Activated naive CD8-positive, alpha-beta T cell treated with anti-CD3 and anti-CD28 coated beads, Interleukin-2, amount 10 ng/mL, durations not matched to agents 7 days and 5 days (primary cell): ENCODE measurements at regions not wholly inside any gene's neighbourhood (a gene's known extent, or its start where the extent isn't known, plus 50 kb on each side); places are given as distances from the start of the nearest gene placed in this dataset.

Experiments
- ATAC-seq: fragments of 150-1000 bp; cut with Tn5 transposase; one replicate; pipeline ENCODE4 v1.10.0; 2021; ENCODE audit warnings: low read depth, moderate library complexity
- POLR2A ChIA-PET: fragments of 350-600 bp; sonication (Branson Sonifier 250); formaldehyde crosslinking; loops from one replicate; lab custom pipeline; 2021; ENCODE audit warnings: antibody characterized with exemption; lab: Charles Lee
- DNase-seq: peaks from one replicate; pipeline ENCODE4 v3.0.0; 2021
- H3K27ac Mint-ChIP-seq: one replicate; pipeline ENCODE4 v1.8.0; 2022; ENCODE audit warnings: mild to moderate bottlenecking, mixed read lengths
- H3K27me3 Mint-ChIP-seq: one replicate; pipeline ENCODE4 v1.8.0; 2022; ENCODE audit warnings: mild to moderate bottlenecking, moderate library complexity, mixed read lengths
- H3K36me3 Mint-ChIP-seq: one replicate; pipeline ENCODE4 v1.8.0; 2021; ENCODE audit warnings: mild to moderate bottlenecking, mixed read lengths
- H3K4me1 Mint-ChIP-seq: one replicate; pipeline ENCODE4 v1.8.0; 2021; ENCODE audit warnings: mixed read lengths
- H3K4me3 Mint-ChIP-seq: one replicate; pipeline ENCODE4 v1.8.0; 2022; ENCODE audit warnings: mild to moderate bottlenecking, moderate library complexity, mixed read lengths
- H3K9me3 Mint-ChIP-seq: one replicate; pipeline ENCODE4 v1.8.0; 2021; ENCODE audit warnings: mixed read lengths

- Mint-ChIP-seq H3K4me3 (no peak overlapping the region), H3K36me3 (peaks cover 5% of the 10 kb centered on the region), H3K27me3 (peaks cover 3% of the 10 kb centered on the region), H3K4me1 (peaks cover 1% of the 10 kb centered on the region), H3K9me3 (peaks cover 9% of the 10 kb centered on the region), H3K27ac (no peak overlapping the region)
- DNase-seq (no peak), ATAC-seq (no peak)
- POLR2A ChIA-PET: no interaction called here
These were observed 158.1 kb downstream of the ARRDC3 start for GRCh38 chr5:91224969-91225368.

GRCh38 chr5:91224456-91224855, 158.7 kb downstream of the ARRDC3 start:
- ATAC-seq (no peak), DNase-seq (no peak)
- POLR2A ChIA-PET: no interaction called here
- H3K4me1 Mint-ChIP-seq: peaks cover 4% of the 10 kb centered on the region
- no peak overlapping the region for H3K27ac Mint-ChIP-seq
- no peak overlapping the region for H3K4me3 Mint-ChIP-seq
- H3K27me3 Mint-ChIP-seq: peaks cover 3% of the 10 kb centered on the region
- peaks cover under 1% of the 10 kb centered on the region for H3K36me3 Mint-ChIP-seq
- peaks cover 4% of the 10 kb centered on the region for H3K9me3 Mint-ChIP-seq

GRCh38 chr5:91223886-91224285, 159.2 kb downstream of the ARRDC3 start:
- DNase-seq: no peak
- peaks cover 3% of the 10 kb centered on the region for H3K27me3 Mint-ChIP-seq
- POLR2A ChIA-PET: no interaction called here

GRCh38 chr5:91222482-91222881, 160.6 kb downstream of the ARRDC3 start:
- DNase-seq (no peak), ATAC-seq (no peak)
- Mint-ChIP-seq H3K4me1 (peaks cover 8% of the 10 kb centered on the region), H3K36me3 (no peaks in the 10 kb centered on the region), H3K9me3 (no peaks in the 10 kb centered on the region), H3K27me3 (peaks cover 3% of the 10 kb centered on the region), H3K27ac (no peak overlapping the region), H3K4me3 (no peak overlapping the region)
- POLR2A ChIA-PET: interaction anchor here (1.0 to 1.4 kb wide), 2 partner anchors 159 to 160 kb away, joined by 3 to 5 read pairs; partner anchors contain the start of gene ARRDC3

More at GRCh38 chr5:91223886-91224285, 159.2 kb downstream of the ARRDC3 start:
- no peaks in the 10 kb centered on the region for H3K36me3 Mint-ChIP-seq
- no peak overlapping the region for H3K4me3 Mint-ChIP-seq
- no peak for ATAC-seq
- H3K4me1 Mint-ChIP-seq: peaks cover 7% of the 10 kb centered on the region
- peaks cover under 1% of the 10 kb centered on the region for H3K9me3 Mint-ChIP-seq
- H3K27ac Mint-ChIP-seq: no peak overlapping the region

- no peak for DNase-seq
- no peak overlapping the region for H3K27ac Mint-ChIP-seq
- H3K9me3 Mint-ChIP-seq: no peaks in the 10 kb centered on the region
- no peaks in the 10 kb centered on the region for H3K36me3 Mint-ChIP-seq
- no peak overlapping the region for H3K4me3 Mint-ChIP-seq
- ATAC-seq: no peak
- peaks cover 3% of the 10 kb centered on the region for H3K27me3 Mint-ChIP-seq
- peaks cover 8% of the 10 kb centered on the region for H3K4me1 Mint-ChIP-seq
- POLR2A ChIA-PET: interaction anchor here (1.0 to 1.4 kb wide), 2 partner anchors 159 to 161 kb away, joined by 3 to 5 read pairs; partner anchors contain the start of gene ARRDC3
These were observed 161.2 kb downstream of the ARRDC3 start for GRCh38 chr5:91221917-91222316.

DNA sequence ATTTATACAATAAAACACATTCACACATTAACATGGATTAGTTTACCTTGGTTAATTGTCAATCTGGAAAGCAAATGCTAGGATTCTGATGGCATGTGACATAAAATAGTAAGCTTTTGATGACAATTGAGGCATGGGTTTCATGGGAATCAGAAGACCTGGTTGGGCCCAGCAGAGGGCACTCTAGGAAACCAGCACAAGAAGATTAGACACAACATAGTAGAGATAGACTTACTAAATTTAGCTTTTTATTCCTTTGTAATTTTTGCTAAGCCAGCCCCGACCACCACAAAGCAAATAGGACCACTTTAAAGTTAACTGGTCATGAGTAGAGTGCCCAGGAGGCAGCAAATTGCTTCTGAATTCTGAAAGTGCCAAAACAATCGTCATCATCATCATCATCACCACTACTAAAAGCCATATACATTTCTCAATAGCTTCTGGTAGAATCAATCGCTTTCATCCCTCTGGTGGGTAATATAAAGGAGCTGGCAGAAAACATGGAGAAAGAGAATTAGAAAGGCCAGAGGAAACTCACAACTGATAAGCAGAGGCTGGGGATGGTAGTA, 163.2 kb downstream of the ARRDC3 start:
- H3K4me1 Mint-ChIP-seq: peaks cover 8% of the 10 kb centered on the region
- ATAC-seq: no peak
- H3K27me3 Mint-ChIP-seq: peaks cover 3% of the 10 kb centered on the region
- no peak for DNase-seq
- no peak overlapping the region for H3K4me3 Mint-ChIP-seq
- H3K36me3 Mint-ChIP-seq: no peaks in the 10 kb centered on the region
- POLR2A ChIA-PET: interaction anchor here (0.8 to 2.1 kb wide), 6 partner anchors 56 to 165 kb away, joined by 3 to 13 read pairs (median 4); partner anchors contain the start of gene ARRDC3
- H3K9me3 Mint-ChIP-seq: peaks cover 3% of the 10 kb centered on the region
- no peak overlapping the region for H3K27ac Mint-ChIP-seq

DNA sequence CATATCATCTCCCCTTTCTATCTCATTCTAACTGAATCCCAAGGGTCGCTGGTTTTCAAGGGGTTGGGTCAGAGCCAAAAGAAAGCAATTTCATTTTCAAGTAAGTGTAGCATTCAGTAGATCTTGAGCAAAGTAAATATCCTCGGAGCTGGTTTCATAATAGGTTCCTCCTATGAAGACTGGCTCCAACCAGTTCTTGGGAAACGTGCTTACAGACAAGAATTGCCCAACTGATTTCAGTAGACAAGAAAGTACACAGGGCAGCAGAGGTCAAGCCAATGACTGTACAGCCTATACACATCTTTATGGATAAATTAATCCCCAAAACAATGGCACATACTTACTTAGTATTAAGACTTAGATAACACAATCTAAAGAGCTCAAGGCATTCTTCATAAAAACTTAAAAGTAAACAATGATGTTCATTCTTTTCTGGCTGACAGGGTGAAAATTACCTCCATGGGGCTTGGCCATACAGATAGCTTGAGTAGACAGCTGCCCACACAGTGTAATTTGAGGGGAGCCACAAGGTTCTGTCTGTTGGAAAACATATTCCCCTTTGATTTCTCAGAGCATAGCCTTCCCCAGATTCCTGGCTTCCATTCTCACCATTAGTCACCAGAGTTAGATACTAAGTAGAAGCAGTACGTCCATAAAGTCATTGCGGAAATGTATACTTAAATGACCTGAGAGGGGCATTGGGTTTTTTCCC, 163.9 kb downstream of the ARRDC3 start:
- Mint-ChIP-seq H3K27ac (no peak overlapping the region), H3K4me1 (peaks cover 8% of the 10 kb centered on the region), H3K4me3 (no peak overlapping the region), H3K36me3 (no peaks in the 10 kb centered on the region), H3K9me3 (peaks cover 3% of the 10 kb centered on the region), H3K27me3 (peaks cover 3% of the 10 kb centered on the region)
- ATAC-seq (no peak), DNase-seq (no peak)
- POLR2A ChIA-PET: interaction anchor here (0.8 to 2.1 kb wide), 6 partner anchors 55 to 166 kb away, joined by 3 to 13 read pairs (median 4); partner anchors contain the start of gene ARRDC3

GRCh38 chr5:91217859-91218258, 165.3 kb downstream of the ARRDC3 start:
- H3K4me3 Mint-ChIP-seq: no peak overlapping the region
- H3K9me3 Mint-ChIP-seq: peaks cover 3% of the 10 kb centered on the region

GRCh38 chr5:91214571-91214970, 168.5 kb downstream of the ARRDC3 start:
- Mint-ChIP-seq H3K9me3 (peaks cover 3% of the 10 kb centered on the region), H3K4me3 (no peak overlapping the region), H3K27me3 (no peaks in the 10 kb centered on the region), H3K36me3 (no peaks in the 10 kb centered on the region), H3K4me1 (peaks cover 4% of the 10 kb centered on the region), H3K27ac (no peak overlapping the region)
- no peak for ATAC-seq
- POLR2A ChIA-PET: no interaction called here
- DNase-seq: no peak

More at GRCh38 chr5:91217859-91218258, 165.3 kb downstream of the ARRDC3 start:
- POLR2A ChIA-PET: interaction anchor here (1.7 kb wide), 1 partner anchor 163 kb away, joined by 5 read pairs; no protein-coding TSS in a partner anchor
- Mint-ChIP-seq H3K27me3 (no peaks in the 10 kb centered on the region), H3K27ac (no peak overlapping the region), H3K4me1 (peaks cover 8% of the 10 kb centered on the region), H3K36me3 (no peaks in the 10 kb centered on the region)
- DNase-seq (no peak), ATAC-seq (no peak)
